GM12872 (cell line): ENCODE measurements at regions not wholly inside any gene's neighbourhood (a gene's known extent, or its start where the extent isn't known, plus 50 kb on each side); places are given as distances from the start of the nearest gene placed in this dataset.

Experiments
- TF ChIP-seq, protein P1 (sequence below): IDR thresholded peaks from 3 replicates; pipeline ENCODE4 v1.5.1; 2011; ENCODE audit warnings: low read depth, mild to moderate bottlenecking, low read length, moderate library complexity; ENCODE audit not compliant: insufficient read depth

DNA sequence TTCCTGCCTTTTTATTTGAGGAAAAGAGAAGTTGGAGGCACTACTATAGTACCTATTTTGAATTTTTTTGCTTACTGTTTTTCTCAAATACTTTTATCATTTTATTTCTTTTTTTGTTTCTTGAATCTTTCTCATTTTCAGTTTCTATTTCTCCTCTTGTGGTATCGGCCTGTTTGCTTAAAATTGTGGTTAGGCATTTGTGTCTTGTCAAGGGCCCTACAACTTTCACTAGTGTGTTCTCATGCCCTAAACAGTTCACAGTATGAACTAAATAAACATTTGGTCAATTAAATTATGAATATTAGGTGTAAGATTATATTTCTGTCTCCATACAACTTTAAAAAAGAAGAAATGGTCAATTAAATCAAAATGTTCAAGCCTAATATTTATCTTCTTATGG is 613.5 kb downstream of the MBD2 start:
- TF ChIP-seq, protein P1, sequence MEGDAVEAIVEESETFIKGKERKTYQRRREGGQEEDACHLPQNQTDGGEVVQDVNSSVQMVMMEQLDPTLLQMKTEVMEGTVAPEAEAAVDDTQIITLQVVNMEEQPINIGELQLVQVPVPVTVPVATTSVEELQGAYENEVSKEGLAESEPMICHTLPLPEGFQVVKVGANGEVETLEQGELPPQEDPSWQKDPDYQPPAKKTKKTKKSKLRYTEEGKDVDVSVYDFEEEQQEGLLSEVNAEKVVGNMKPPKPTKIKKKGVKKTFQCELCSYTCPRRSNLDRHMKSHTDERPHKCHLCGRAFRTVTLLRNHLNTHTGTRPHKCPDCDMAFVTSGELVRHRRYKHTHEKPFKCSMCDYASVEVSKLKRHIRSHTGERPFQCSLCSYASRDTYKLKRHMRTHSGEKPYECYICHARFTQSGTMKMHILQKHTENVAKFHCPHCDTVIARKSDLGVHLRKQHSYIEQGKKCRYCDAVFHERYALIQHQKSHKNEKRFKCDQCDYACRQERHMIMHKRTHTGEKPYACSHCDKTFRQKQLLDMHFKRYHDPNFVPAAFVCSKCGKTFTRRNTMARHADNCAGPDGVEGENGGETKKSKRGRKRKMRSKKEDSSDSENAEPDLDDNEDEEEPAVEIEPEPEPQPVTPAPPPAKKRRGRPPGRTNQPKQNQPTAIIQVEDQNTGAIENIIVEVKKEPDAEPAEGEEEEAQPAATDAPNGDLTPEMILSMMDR: no peak

DNA sequence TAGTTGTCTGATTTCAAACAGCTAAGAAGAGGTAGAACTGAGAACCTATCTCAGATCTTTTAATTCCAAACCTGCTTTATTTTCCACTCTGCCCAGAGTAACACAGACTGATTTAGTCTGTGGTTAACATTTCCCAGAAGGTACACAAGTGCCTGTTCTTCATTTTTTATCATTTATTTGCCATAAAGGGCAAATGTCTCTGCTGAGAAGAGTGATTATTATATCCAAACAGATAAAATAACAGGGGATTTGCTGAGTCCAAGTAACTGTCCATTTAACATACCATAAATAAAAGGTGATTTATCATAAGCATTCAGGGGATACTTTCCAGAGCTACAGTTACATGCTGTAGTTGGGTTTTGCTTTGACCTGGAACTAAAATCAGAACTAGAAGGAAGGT is 617.7 kb downstream of the MBD2 start:
- TF ChIP-seq, protein P1: no peak

DNA sequence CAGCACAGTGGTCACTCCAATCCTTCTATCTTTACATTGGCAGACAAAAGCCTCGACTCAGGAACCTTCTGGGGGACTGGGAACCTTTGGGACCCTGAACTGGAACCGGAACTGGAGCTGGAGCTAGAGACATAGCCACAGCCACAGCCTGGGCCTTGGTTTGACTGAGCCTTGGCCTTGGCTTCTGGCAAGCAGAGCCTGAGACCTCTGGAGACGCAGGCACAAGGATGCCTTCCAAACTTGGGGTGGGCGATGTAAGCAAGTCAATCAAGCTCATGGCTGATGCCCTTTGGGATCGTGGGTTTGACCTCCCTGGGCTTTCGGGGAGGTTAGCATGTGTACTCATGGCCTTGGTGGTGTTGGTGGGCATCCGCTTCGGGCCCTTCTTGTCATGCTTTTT is 619.3 kb downstream of the MBD2 start:
- TF ChIP-seq, protein P1: no peak

DNA sequence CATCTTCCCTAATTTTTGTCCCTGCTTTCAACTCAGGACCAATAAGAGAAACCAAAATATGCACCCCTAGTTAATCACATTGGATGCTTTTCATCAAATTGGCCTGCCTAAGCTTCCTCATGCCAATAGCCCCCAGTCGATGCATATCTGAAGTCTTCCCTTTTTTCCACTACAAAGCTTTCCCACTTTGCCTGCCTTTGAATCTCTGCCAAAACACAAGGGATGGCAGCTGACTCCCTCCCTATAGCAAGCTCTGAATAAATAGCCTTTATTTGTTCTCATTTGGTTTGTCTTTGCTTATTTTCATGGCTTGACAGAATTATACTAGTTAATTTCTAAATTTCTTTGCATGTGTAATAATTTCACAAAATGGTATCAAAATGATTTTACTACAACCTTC is 621.2 kb downstream of the MBD2 start:
- TF ChIP-seq, protein P1: no peak

DNA sequence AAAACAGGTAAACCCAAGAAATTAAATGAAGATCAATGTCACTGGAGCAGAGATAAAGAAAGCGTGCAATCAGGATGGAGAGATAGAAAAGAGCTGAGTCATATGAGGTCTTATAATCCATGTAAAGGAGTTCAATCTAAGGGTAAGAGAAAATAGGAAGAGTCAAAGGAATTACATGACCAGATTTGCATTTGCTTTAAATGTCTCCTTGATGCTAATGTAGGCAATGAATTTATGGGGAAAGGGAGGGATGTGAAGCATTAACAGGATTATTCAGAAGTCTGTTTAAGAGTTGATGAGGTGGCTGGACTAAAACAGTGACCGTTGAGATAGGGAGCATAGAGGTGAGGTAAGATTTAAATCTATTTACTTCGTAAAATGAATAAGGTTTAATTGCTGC is 623.1 kb downstream of the MBD2 start:
- TF ChIP-seq, protein P1: no peak

DNA sequence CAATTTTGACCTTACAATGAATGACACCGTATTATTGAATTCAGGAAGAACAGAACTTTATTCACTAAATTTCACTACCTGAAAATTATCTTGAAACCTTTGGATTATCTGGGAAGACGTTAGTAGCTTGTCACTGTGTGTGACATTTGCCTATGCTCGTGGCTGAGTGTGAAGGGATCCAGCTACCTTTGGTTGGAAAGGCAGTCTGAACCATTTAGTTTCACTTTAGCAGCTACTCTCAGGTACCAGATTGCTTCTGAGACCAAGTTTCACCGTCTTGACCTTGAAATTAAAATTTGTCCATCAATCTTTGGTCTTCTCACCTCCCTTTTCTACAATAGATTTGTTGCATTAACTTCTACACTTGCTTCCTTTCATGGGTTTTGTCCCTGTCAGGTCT is 637.5 kb downstream of the MBD2 start:
- TF ChIP-seq, protein P1: no peak
